HG02763 (cell line): ENCODE measurements at regions not wholly inside any gene's neighbourhood (a gene's known extent, or its start where the extent isn't known, plus 50 kb on each side); places are given as distances from the start of the nearest gene placed in this dataset.

ENCODE experiments used
- ATAC-seq: cut with Tn5 transposase; IDR thresholded peaks from one replicate; pipeline ENCODE4 v1.9.1; 2021; ENCODE audit warnings: mild to moderate bottlenecking, moderate library complexity; ENCODE audit not compliant: unreplicated experiment

GRCh38 chr18:4653418-4653817 is 198.3 kb upstream of the DLGAP1 start:
- no peak for ATAC-seq

GRCh38 chr18:4641771-4642368 is 186.8 kb upstream of the DLGAP1 start:
- ATAC-seq = no peak

- ATAC-seq = no peak
Observed at GRCh38 chr18:4640349-4641012, 185.4 kb upstream of the DLGAP1 start.

GRCh38 chr18:4639628-4640310 is 184.7 kb upstream of the DLGAP1 start:
- ATAC-seq = peak; percentile 92

- ATAC-seq = no peak
Observed at GRCh38 chr18:4638680-4639079, 183.6 kb upstream of the DLGAP1 start.

GRCh38 chr18:4637876-4638275 is 182.8 kb upstream of the DLGAP1 start:
- ATAC-seq = no peak

GRCh38 chr18:4636967-4637366 is 181.9 kb upstream of the DLGAP1 start:
- no peak for ATAC-seq

GRCh38 chr18:4631239-4631638 is 176.1 kb upstream of the DLGAP1 start:
- ATAC-seq = no peak

- no peak for ATAC-seq
Observed at GRCh38 chr18:4605212-4605611, 150.1 kb upstream of the DLGAP1 start.

- ATAC-seq = no peak
Observed at GRCh38 chr18:4603955-4604354, 148.8 kb upstream of the DLGAP1 start.

GRCh38 chr18:4599312-4599711 is 144.2 kb upstream of the DLGAP1 start:
- no peak for ATAC-seq

GRCh38 chr18:4597301-4597700 is 142.2 kb upstream of the DLGAP1 start:
- ATAC-seq = no peak

GRCh38 chr18:4593895-4594294 is 138.8 kb upstream of the DLGAP1 start:
- no peak for ATAC-seq

- no peak for ATAC-seq
Observed at GRCh38 chr18:4593459-4593858, 138.4 kb upstream of the DLGAP1 start.

GRCh38 chr18:4589056-4589800 is 134.1 kb upstream of the DLGAP1 start:
- no peak for ATAC-seq

GRCh38 chr18:4587204-4587603 is 132.1 kb upstream of the DLGAP1 start:
- ATAC-seq = no peak

- ATAC-seq = no peak
Observed at GRCh38 chr18:4586731-4587130, 131.6 kb upstream of the DLGAP1 start.

GRCh38 chr18:4582431-4583335 is 127.6 kb upstream of the DLGAP1 start:
- no peak for ATAC-seq

GRCh38 chr18:4581966-4582365 is 126.9 kb upstream of the DLGAP1 start:
- no peak for ATAC-seq

GRCh38 chr18:4578449-4578848 is 123.3 kb upstream of the DLGAP1 start:
- ATAC-seq = no peak

GRCh38 chr18:4573735-4574134 is 118.6 kb upstream of the DLGAP1 start:
- ATAC-seq = no peak
